ENCODE measurements at regions not wholly inside any gene's neighbourhood (a gene's known extent, or its start where the extent isn't known, plus 50 kb on each side); places are given as distances from the start of the nearest gene placed in this dataset.

GRCh38 chr15:98232761-98233160 lies 272.3 kb downstream of the ARRDC4 start (continued):
- TF ChIP-seq ATF6 (CRISPR knock-in tag; IDR thresholded peaks at IDR 0.05), result no peak
- TF ChIP-seq GABPB1 (CRISPR knock-in tag; IDR thresholded peaks at IDR 0.05), result no peak

GRCh38 chr15:98233873-98234272 lies 273.4 kb downstream of the ARRDC4 start:
- no peaks in the 10 kb centered on the region for H3K27me3 Mint-ChIP-seq (ENCODE audit: low read depth)
- TF ChIP-seq ATF2 (CRISPR knock-in tag; IDR thresholded peaks at IDR 0.05; ENCODE audit: borderline replicate concordance, low read depth) (no peak), E2F4 (CRISPR knock-in tag; IDR thresholded peaks at IDR 0.05; ENCODE audit: borderline replicate concordance, low read depth) (no peak), CDX4 (CRISPR knock-in tag; IDR thresholded peaks at IDR 0.05; ENCODE audit: borderline replicate concordance) (no peak), MXD4 (CRISPR knock-in tag; IDR thresholded peaks at IDR 0.05; ENCODE audit: borderline replicate concordance) (no peak), ZNF121 (CRISPR knock-in tag; IDR thresholded peaks at IDR 0.05) (no peak), ZNF416 (CRISPR knock-in tag; IDR thresholded peaks at IDR 0.05) (no peak), HMGXB4 (CRISPR knock-in tag; IDR thresholded peaks at IDR 0.05) (no peak), PRDM15 (CRISPR knock-in tag; IDR thresholded peaks at IDR 0.05) (no peak)
- CTCF ChIA-PET, result no interaction called here
- H3K4me1 Mint-ChIP-seq, result no peaks in the 10 kb centered on the region
- POLR2A ChIA-PET, result no interaction called here
- DNase-seq (ENCODE audit: low spot score), result no peak
- H3K27ac Mint-ChIP-seq, result no peak overlapping the region
- H3K4me3 Mint-ChIP-seq, result no peak overlapping the region
- ATAC-seq, result no peak
- no peaks in the 10 kb centered on the region for H3K36me3 Mint-ChIP-seq
- H3K9me3 Mint-ChIP-seq, result peaks cover 8% of the 10 kb centered on the region

- no peak for ATAC-seq
- ChIA-PET CTCF (interaction anchor here (1.4 kb wide), 1 partner anchor 53 kb away, joined by 6 read pairs; no protein-coding TSS in a partner anchor), POLR2A (no interaction called here)
- Mint-ChIP-seq H3K4me1 (no peaks in the 10 kb centered on the region), H3K27me3 (ENCODE audit: low read depth) (no peaks in the 10 kb centered on the region), H3K27ac (no peak overlapping the region), H3K9me3 (peaks cover 5% of the 10 kb centered on the region; the same call in 1 of the 2 replicates), H3K4me3 (no peak overlapping the region), H3K36me3 (no peaks in the 10 kb centered on the region)
- no peak for DNase-seq (ENCODE audit: low spot score)
- TF ChIP-seq ERG (CRISPR knock-in tag; IDR thresholded peaks at IDR 0.05) (no peak), AFF4 (CRISPR knock-in tag; IDR thresholded peaks at IDR 0.05; ENCODE audit: borderline replicate concordance) (no peak), NFYB (CRISPR knock-in tag; conservative IDR thresholded peaks at IDR 0.05; ENCODE audit: low read depth) (no peak), CREB1 (CRISPR knock-in tag; IDR thresholded peaks at IDR 0.05) (no peak), IRF2 (CRISPR knock-in tag; IDR thresholded peaks at IDR 0.05; ENCODE audit: borderline replicate concordance, low read depth) (no peak), ZBTB21 (CRISPR knock-in tag; IDR thresholded peaks at IDR 0.05; ENCODE audit: borderline replicate concordance) (no peak)
These were observed 279.8 kb downstream of the ARRDC4 start for GRCh38 chr15:98240303-98240702.

Measured in WTC11 (cell line).